Testis (tissue), 2 donors: ENCODE measurements at regions not wholly inside any gene's neighbourhood (a gene's known extent, or its start where the extent isn't known, plus 50 kb on each side); places are given as distances from the start of the nearest gene placed in this dataset.

Experiments
- DNase-seq: peaks from one replicate; pipeline ENCODE4 v3.0.0-alpha.2; 2019
- H3K27ac ChIP-seq, 2 donors: fragments of 200-600 bp; sonication (generic); one replicate each; pipeline ENCODE4 v1.5.1; 2019
- H3K27me3 ChIP-seq: fragments of 200-600 bp; sonication (generic); one replicate; pipeline ENCODE4 v1.5.1; 2019
- H3K36me3 ChIP-seq: fragments of 200-600 bp; sonication (generic); one replicate; pipeline ENCODE4 v1.5.1; 2017; ENCODE audit warnings: low read depth; ENCODE audit errors: missing control alignments
- H3K4me1 ChIP-seq: fragments of 200-600 bp; sonication (generic); one replicate; pipeline ENCODE4 v1.5.1; 2019
- H3K4me3 ChIP-seq, 2 donors: fragments of 200-600 bp; sonication (generic); one replicate each; pipeline ENCODE4 v1.5.1; 2017 to 2019
- H3K9me3 ChIP-seq: fragments of 200-600 bp; sonication (generic); one replicate; pipeline ENCODE4 v1.5.1; 2017
- POLR2A ChIP-seq: fragments of 450-650 bp; IDR thresholded peaks from one replicate; pipeline ENCODE4 v1.6.1; 2017; ENCODE audit warnings: antibody characterized with exemption, mild to moderate bottlenecking, moderate library complexity
- WGBS, 2 donors: methylation state at CpG; one replicate each; pipeline ENCODE4 v1.1.5; 2018; 5-methylcytosine and 5-hydroxymethylcytosine counted together
- intact Hi-C: fragments of 100-400 bp; cut with DNase I; formaldehyde crosslinking; loops from one replicate; pipeline ENCODE4 v1.15.1; 2023; ENCODE audit warnings: low total_unique reads
- TF ChIP-seq, protein P1 (sequence below), 3 experiments: fragments of 450-650 bp in 2 of 3; fragments of 200-600 bp in 1 of 3; sonication (generic) in 1 of 3; IDR thresholded peaks; one replicate each; pipeline ENCODE4 v1.5.1; 2016 to 2019; ENCODE audit warnings: antibody characterized with exemption in 3 of 3, mild to moderate bottlenecking in 2 of 3, moderate library complexity in 1 of 3

GRCh38 chr1:42096554-42096953 lies 56.7 kb upstream of the GUCA2B start:
- Histone ChIP-seq H3K9me3 (no peaks in the 10 kb centered on the region), H3K36me3 (no peaks in the 10 kb centered on the region), H3K27me3 (no peaks in the 10 kb centered on the region), H3K27ac (no peak overlapping the region), H3K4me1 (no peaks in the 10 kb centered on the region), H3K4me3 (no peak overlapping the region)
- TF ChIP-seq, protein P1, sequence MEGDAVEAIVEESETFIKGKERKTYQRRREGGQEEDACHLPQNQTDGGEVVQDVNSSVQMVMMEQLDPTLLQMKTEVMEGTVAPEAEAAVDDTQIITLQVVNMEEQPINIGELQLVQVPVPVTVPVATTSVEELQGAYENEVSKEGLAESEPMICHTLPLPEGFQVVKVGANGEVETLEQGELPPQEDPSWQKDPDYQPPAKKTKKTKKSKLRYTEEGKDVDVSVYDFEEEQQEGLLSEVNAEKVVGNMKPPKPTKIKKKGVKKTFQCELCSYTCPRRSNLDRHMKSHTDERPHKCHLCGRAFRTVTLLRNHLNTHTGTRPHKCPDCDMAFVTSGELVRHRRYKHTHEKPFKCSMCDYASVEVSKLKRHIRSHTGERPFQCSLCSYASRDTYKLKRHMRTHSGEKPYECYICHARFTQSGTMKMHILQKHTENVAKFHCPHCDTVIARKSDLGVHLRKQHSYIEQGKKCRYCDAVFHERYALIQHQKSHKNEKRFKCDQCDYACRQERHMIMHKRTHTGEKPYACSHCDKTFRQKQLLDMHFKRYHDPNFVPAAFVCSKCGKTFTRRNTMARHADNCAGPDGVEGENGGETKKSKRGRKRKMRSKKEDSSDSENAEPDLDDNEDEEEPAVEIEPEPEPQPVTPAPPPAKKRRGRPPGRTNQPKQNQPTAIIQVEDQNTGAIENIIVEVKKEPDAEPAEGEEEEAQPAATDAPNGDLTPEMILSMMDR (IDR thresholded peaks at IDR 0.05) = no peak
- no peak for TF ChIP-seq POLR2A
- intact Hi-C loops = no loop called here
- WGBS, 2 donors = 71 to 75% methylated on average over 1 of the region's 1 CpG
- DNase-seq = no peak

DNA sequence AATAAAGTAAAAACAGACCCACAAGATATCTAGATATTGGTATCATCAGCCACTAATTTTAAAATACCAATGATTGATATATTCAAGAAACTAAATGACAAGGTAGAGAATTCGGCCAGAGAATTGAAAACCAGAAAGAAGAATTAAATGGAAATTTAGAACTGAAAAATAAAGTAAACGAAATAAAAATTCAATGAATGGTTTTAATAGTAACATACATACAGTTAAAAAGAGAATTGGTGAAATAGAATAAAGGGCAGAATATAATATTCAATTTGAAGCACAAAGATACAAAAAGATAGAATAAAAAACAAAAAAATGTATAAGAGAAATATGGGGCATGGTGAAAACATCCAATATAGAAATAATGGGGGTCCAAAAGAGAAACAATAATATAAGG lies 64.0 kb upstream of the GUCA2B start:
- no peaks in the 10 kb centered on the region for H3K27me3 ChIP-seq
- H3K27ac ChIP-seq = no peak overlapping the region
- no peaks in the 10 kb centered on the region for H3K36me3 ChIP-seq
- DNase-seq = no peak
- 76 to 86% methylated on average over 2 of the region's 2 CpGs for WGBS, 2 donors
- no peaks in the 10 kb centered on the region for H3K4me1 ChIP-seq
- H3K4me3 ChIP-seq = no peak overlapping the region
- intact Hi-C loops = no loop called here
- TF ChIP-seq, protein P1 (IDR thresholded peaks at IDR 0.05) = no peak
- TF ChIP-seq POLR2A = no peak
- no peaks in the 10 kb centered on the region for H3K9me3 ChIP-seq

GRCh38 chr1:42086146-42086545 lies 67.1 kb upstream of the GUCA2B start:
- intact Hi-C loops = no loop called here
- Histone ChIP-seq H3K27ac (no peak overlapping the region), H3K4me3 (no peak overlapping the region), H3K36me3 (no peaks in the 10 kb centered on the region), H3K27me3 (no peaks in the 10 kb centered on the region), H3K9me3 (no peaks in the 10 kb centered on the region), H3K4me1 (no peaks in the 10 kb centered on the region)
- no peak for DNase-seq
- TF ChIP-seq, protein P1 (IDR thresholded peaks at IDR 0.05) = no peak
- TF ChIP-seq POLR2A = no peak

- H3K27ac ChIP-seq = no peak overlapping the region
- WGBS, 2 donors = 21 to 33% methylated on average over 1 of the region's 1 CpG
- no peaks in the 10 kb centered on the region for H3K36me3 ChIP-seq
- TF ChIP-seq, protein P1 (IDR thresholded peaks at IDR 0.05) = no peak
- TF ChIP-seq POLR2A = no peak
- no peaks in the 10 kb centered on the region for H3K9me3 ChIP-seq
- DNase-seq = no peak
- no peaks in the 10 kb centered on the region for H3K27me3 ChIP-seq
- no peak overlapping the region for H3K4me3 ChIP-seq
- no peaks in the 10 kb centered on the region for H3K4me1 ChIP-seq
- intact Hi-C loops = no loop called here
These were observed 67.6 kb upstream of the GUCA2B start for GRCh38 chr1:42085596-42085995.

DNA sequence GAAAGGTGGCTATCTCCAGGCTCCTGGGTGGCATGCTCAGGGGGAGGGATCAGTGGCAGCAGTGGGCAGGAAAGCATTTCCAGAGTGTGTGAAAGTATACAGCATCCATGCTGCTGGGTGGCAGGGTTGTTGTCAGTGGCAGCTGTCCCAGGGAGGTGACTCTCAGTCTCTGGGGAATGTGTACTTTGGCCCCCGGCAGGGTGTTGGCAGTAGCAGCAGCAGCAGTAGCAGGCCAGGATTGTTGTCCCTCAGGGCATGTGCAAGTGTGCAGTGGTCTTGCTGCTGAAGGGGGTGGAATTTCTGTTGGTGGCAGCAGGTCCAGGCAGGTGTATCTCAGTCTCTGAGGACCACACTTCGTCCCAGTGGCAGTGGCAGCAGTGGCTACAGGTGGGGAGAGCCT lies 71.7 kb upstream of the GUCA2B start:
- DNase-seq = no peak
- Histone ChIP-seq H3K4me1 (no peaks in the 10 kb centered on the region), H3K4me3 (no peak overlapping the region), H3K27ac (no peak overlapping the region), H3K36me3 (no peaks in the 10 kb centered on the region), H3K9me3 (no peaks in the 10 kb centered on the region), H3K27me3 (no peaks in the 10 kb centered on the region)
- 90 to 100% methylated on average over 1 to 2 of the region's 2 CpGs for WGBS, 2 donors
- intact Hi-C loops = no loop called here
- TF ChIP-seq POLR2A = no peak
- TF ChIP-seq, protein P1 (IDR thresholded peaks at IDR 0.05) = no peak
